ENCODE measurements at regions not wholly inside any gene's neighbourhood (a gene's known extent, or its start where the extent isn't known, plus 50 kb on each side); places are given as distances from the start of the nearest gene placed in this dataset.

DNA sequence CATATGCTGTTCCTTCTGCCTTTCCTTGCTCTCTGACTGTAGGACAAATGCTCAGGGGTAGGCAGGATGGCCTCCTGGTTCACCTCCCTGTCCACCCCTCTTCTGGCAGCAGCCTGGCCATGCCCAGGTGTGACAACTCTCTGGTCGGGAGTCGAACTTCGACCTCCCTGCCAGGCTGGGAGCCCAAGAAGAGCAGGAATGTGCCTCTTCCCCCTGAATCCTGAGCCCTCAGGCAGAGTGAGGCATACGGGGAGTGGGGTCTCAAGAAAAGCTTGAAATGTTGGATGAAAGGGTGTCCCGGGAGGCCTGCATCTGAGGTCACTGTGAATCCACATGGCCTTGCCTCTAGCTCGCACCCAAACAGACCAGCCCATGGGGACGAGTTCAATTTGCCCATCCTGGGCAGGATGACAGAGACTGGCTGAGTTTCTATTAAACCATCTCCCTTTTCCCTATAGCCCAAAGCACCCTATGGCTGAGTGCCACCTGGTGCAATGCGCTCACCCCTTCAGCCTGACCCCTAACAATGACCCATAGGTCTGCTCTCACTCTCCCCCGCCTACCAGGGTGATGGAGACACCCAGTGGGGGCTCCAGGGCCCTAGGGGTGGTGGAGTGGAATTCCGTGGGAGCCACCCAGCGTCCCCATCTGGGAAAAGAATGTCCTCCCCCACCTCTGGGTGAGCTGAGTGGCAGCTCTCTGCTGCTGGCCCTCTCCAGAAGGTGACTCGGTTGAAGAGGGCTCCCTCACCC, 52.9 kb upstream of the DIO3 start:
- no peak overlapping the region for H3K27ac ChIP-seq (ENCODE audit: low read length)
- no peaks in the 10 kb centered on the region for H3K9me3 ChIP-seq (ENCODE audit: control insufficient read depth, insufficient read depth, low read depth, low read length)
- no peaks in the 10 kb centered on the region for H3K27me3 ChIP-seq (ENCODE audit: control insufficient read depth, insufficient read depth, low read length)
- DNase-seq (ENCODE audit: low read depth, low spot score): no peak
- POLR2A ChIA-PET: no interaction called here
- H3K4me3 ChIP-seq (ENCODE audit: low read depth in 2 of 2, low read length in 2 of 2): no peak overlapping the region
- TF ChIP-seq POLR2AphosphoS5 (IDR thresholded peaks at IDR 0.05; ENCODE audit: low read depth, low read length): no peak
- TF ChIP-seq, protein P1, sequence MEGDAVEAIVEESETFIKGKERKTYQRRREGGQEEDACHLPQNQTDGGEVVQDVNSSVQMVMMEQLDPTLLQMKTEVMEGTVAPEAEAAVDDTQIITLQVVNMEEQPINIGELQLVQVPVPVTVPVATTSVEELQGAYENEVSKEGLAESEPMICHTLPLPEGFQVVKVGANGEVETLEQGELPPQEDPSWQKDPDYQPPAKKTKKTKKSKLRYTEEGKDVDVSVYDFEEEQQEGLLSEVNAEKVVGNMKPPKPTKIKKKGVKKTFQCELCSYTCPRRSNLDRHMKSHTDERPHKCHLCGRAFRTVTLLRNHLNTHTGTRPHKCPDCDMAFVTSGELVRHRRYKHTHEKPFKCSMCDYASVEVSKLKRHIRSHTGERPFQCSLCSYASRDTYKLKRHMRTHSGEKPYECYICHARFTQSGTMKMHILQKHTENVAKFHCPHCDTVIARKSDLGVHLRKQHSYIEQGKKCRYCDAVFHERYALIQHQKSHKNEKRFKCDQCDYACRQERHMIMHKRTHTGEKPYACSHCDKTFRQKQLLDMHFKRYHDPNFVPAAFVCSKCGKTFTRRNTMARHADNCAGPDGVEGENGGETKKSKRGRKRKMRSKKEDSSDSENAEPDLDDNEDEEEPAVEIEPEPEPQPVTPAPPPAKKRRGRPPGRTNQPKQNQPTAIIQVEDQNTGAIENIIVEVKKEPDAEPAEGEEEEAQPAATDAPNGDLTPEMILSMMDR (IDR thresholded peaks at IDR 0.05): no peak
- TF ChIP-seq SIN3A (IDR thresholded peaks at IDR 0.05; ENCODE audit: borderline replicate concordance, insufficient read depth, low read depth, low read length): no peak
- CTCF ChIA-PET: no interaction called here
- H3K36me3 ChIP-seq (ENCODE audit: control insufficient read depth, insufficient read depth, low read length): no peaks in the 10 kb centered on the region
- BruUV-seq (replicated peaks): no TSS peak
- no peaks in the 10 kb centered on the region for H3K4me1 ChIP-seq (ENCODE audit: control insufficient read depth, insufficient read depth, low read length)
- intact Hi-C loops (cut with micrococcal nuclease; ENCODE audit: unreplicated experiment): no loop called here
- in situ Hi-C loops (cut with HindIII; ENCODE audit: low pct_unique_long_range_greater_than_20kb, low sequenced_read_pairs): no loop called here
- no peak for ATAC-seq

- H3K4me1 ChIP-seq (ENCODE audit: control insufficient read depth, insufficient read depth, low read length): no peaks in the 10 kb centered on the region
- ATAC-seq (no peak), DNase-seq (ENCODE audit: low read depth, low spot score) (no peak)
- no TSS peak for BruUV-seq (replicated peaks)
- H3K27me3 ChIP-seq (ENCODE audit: control insufficient read depth, insufficient read depth, low read length): no peaks in the 10 kb centered on the region
- in situ Hi-C loops (cut with HindIII; ENCODE audit: low pct_unique_long_range_greater_than_20kb, low sequenced_read_pairs): no loop called here
- H3K27ac ChIP-seq (ENCODE audit: low read length): no peak overlapping the region
- no peaks in the 10 kb centered on the region for H3K36me3 ChIP-seq (ENCODE audit: control insufficient read depth, insufficient read depth, low read length)
- TF ChIP-seq POLR2AphosphoS5 (IDR thresholded peaks at IDR 0.05; ENCODE audit: low read depth, low read length) (no peak), TCF7L2 (IDR thresholded peaks at IDR 0.05; ENCODE audit: low read depth, low read length) (no peak), SIN3A (IDR thresholded peaks at IDR 0.05; ENCODE audit: borderline replicate concordance, insufficient read depth, low read depth, low read length) (no peak), REST (IDR thresholded peaks at IDR 0.05; ENCODE audit: insufficient read depth in 1 of 2, low read depth in 2 of 2, low read length in 1 of 2) (no peak)
- TF ChIP-seq, protein P1 (IDR thresholded peaks at IDR 0.05): no peak
- CTCF ChIA-PET: no interaction called here
- no peak overlapping the region for H3K4me3 ChIP-seq (ENCODE audit: low read depth in 2 of 2, low read length in 2 of 2)
- POLR2A ChIA-PET: no interaction called here
- H3K9me3 ChIP-seq (ENCODE audit: control insufficient read depth, insufficient read depth, low read depth, low read length): no peaks in the 10 kb centered on the region
- intact Hi-C loops (cut with micrococcal nuclease; ENCODE audit: unreplicated experiment): no loop called here
Measured at GRCh38 chr14:101508948-101509729, 52.2 kb upstream of the DIO3 start.

Data from Panc1 (cell line).